ENCODE measurements at regions not wholly inside any gene's neighbourhood (a gene's known extent, or its start where the extent isn't known, plus 50 kb on each side); places are given as distances from the start of the nearest gene placed in this dataset.

GRCh38 chr5:128770907-128771306 lies 194.4 kb upstream of the SLC27A6 start:
- Histone ChIP-seq H3K4me1 (ENCODE audit: control insufficient read depth, extremely low read depth, insufficient read depth, low read length) (peaks cover 10% of the 10 kb centered on the region), H3K36me3 (ENCODE audit: control insufficient read depth in 2 of 2, extremely low read depth in 1 of 2, insufficient read depth in 2 of 2, low read length in 2 of 2) (no peaks in the 10 kb centered on the region), H3K27me3 (ENCODE audit: control insufficient read depth in 2 of 2, insufficient read depth in 2 of 2, low read length in 2 of 2) (no peaks in the 10 kb centered on the region), H3K9ac (replicated peaks; ENCODE audit: extremely low read depth, insufficient read depth, low read length) (no peak overlapping the region), H3K9me3 (replicated peaks; ENCODE audit: control insufficient read depth, insufficient read depth, low read length) (no peaks in the 10 kb centered on the region), H3K79me2 (ENCODE audit: control insufficient read depth, insufficient read depth, low read length) (no peaks in the 10 kb centered on the region), H3K27ac (ENCODE audit: insufficient read depth, low read depth, low read length) (no peak overlapping the region), H3K4me2 (ENCODE audit: insufficient read depth, low read length) (no peak overlapping the region), H2AFZ (ENCODE audit: low read depth, low read length) (no peak overlapping the region), H4K20me1 (replicated peaks; ENCODE audit: control insufficient read depth, extremely low read depth, insufficient read depth, low read length) (no peaks in the 10 kb centered on the region), H3K9me1 (replicated peaks; ENCODE audit: control insufficient read depth, extremely low read depth, insufficient read depth, low read length) (no peaks in the 10 kb centered on the region), H3K4me3 (replicated peaks in 1 of 3; ENCODE audit: insufficient read depth in 1 of 3, low read depth in 1 of 3, low read length in 3 of 3) (no peak overlapping the region)
- CTCF ChIA-PET, result no interaction called here
- intact Hi-C loops (cut with micrococcal nuclease) (no loop called here), dilution Hi-C loops (cut with MboI; ENCODE audit: extremely low pct_ligation_motif_present, low sequenced_read_pairs) (no loop called here)
- TF ChIP-seq POLR2AphosphoS5 (IDR thresholded peaks at IDR 0.05; ENCODE audit: insufficient read depth, low read depth, low read length) (no peak), FOS (IDR thresholded peaks at IDR 0.05; ENCODE audit: borderline replicate concordance, insufficient read depth, low read length) (no peak), JUN (IDR thresholded peaks at IDR 0.05; ENCODE audit: borderline replicate concordance, insufficient read depth, insufficient read length, low read depth) (no peak), CTCF (IDR thresholded peaks at IDR 0.05; ENCODE audit: extremely low read depth in 1 of 2, insufficient read depth in 1 of 2, low read depth in 1 of 2, low read length in 2 of 2) (no peak), POLR2A (IDR thresholded peaks at IDR 0.05; ENCODE audit: low read depth, low read length) (no peak), GATA2 (IDR thresholded peaks at IDR 0.05; ENCODE audit: insufficient read depth, insufficient read length, low read depth, low read length) (no peak), MAX (IDR thresholded peaks at IDR 0.05; ENCODE audit: insufficient read depth, insufficient read length) (no peak), MYC (IDR thresholded peaks at IDR 0.05; ENCODE audit: low read depth, low read length) (no peak), EZH2 (IDR thresholded peaks at IDR 0.05; ENCODE audit: borderline replicate concordance, low read depth, low read length, severe bottlenecking) (no peak)
- no peak for FAIRE-seq
- DNase-seq (ENCODE audit: low read depth, low spot score), result peak; percentile 12
- no TSS peak for BruUV-seq (replicated peaks)
- POLR2A ChIA-PET, result no interaction called here

All from endothelial cell of umbilical vein (primary cell).